GM12891 (cell line): ENCODE measurements at regions not wholly inside any gene's neighbourhood (a gene's known extent, or its start where the extent isn't known, plus 50 kb on each side); places are given as distances from the start of the nearest gene placed in this dataset.

Experiments used
- PAX5 ChIP-seq: IDR thresholded peaks from 2 replicates; pipeline ENCODE4 v1.6.1; 2011; ENCODE audit warnings: low read length, moderate library complexity, mild to moderate bottlenecking; ENCODE audit not compliant: insufficient read depth, severe bottlenecking
- SPI1 ChIP-seq: IDR thresholded peaks from 2 replicates; pipeline ENCODE4 v1.6.1; 2011; ENCODE audit warnings: low read depth, low read length, control low read depth
- TAF1 ChIP-seq: IDR thresholded peaks from 2 replicates; pipeline ENCODE4 v1.6.1; 2011; ENCODE audit warnings: low read depth, low read length, control low read depth

DNA sequence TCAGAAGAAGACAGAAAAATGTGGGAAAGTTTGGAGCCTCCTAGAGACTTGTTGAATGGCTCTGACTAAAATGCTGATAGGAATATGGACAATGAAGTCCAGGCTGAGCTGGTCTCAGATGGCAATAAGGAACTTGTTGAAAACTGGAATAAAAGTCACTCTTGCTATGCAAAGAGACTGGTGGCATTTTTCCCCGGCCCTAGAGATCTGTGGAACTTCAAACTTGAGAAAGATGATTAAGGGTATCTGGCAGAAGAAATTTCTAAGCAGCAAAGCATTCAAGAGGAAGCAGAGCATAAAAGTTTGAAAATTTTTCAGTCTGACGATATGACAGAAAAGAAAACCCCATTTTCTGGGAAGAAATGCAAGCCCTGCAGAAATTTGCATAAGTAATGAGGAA is 159.3 kb downstream of the MREG start:
- TF ChIP-seq TAF1 = no peak
- no peak for TF ChIP-seq PAX5
- TF ChIP-seq SPI1 = no peak
